ENCODE measurements at regions not wholly inside any gene's neighbourhood (a gene's known extent, or its start where the extent isn't known, plus 50 kb on each side); places are given as distances from the start of the nearest gene placed in this dataset.

- peak; percentile 17 for DNase-seq
These were observed 519.3 kb upstream of the CADM2 start for GRCh38 chr3:84439476-84439875.

- no peak for DNase-seq
These were observed 518.5 kb upstream of the CADM2 start for GRCh38 chr3:84440291-84440690.

- DNase-seq, result no peak
These were observed 516.3 kb upstream of the CADM2 start for GRCh38 chr3:84442533-84442932.

- DNase-seq, result no peak
These were observed 513.9 kb upstream of the CADM2 start for GRCh38 chr3:84444726-84445521.

GRCh38 chr3:84487296-84487695, 471.5 kb upstream of the CADM2 start:
- no peak for DNase-seq

GRCh38 chr3:84504761-84505160, 454.0 kb upstream of the CADM2 start:
- DNase-seq, result no peak

GRCh38 chr3:84510007-84510406, 448.8 kb upstream of the CADM2 start:
- DNase-seq, result no peak

GRCh38 chr3:84522893-84523292, 435.9 kb upstream of the CADM2 start:
- no peak for DNase-seq

GRCh38 chr3:84536916-84537315, 421.9 kb upstream of the CADM2 start:
- no peak for DNase-seq

- DNase-seq, result no peak
These were observed 420.2 kb upstream of the CADM2 start for GRCh38 chr3:84538597-84538996.

GRCh38 chr3:84547207-84547606, 411.6 kb upstream of the CADM2 start:
- no peak for DNase-seq

- DNase-seq, result no peak
These were observed 410.5 kb upstream of the CADM2 start for GRCh38 chr3:84547971-84548970.

GRCh38 chr3:84555629-84556028, 403.2 kb upstream of the CADM2 start:
- no peak for DNase-seq

GRCh38 chr3:84566256-84566655, 392.5 kb upstream of the CADM2 start:
- DNase-seq, result no peak

- DNase-seq, result no peak
These were observed 391.0 kb upstream of the CADM2 start for GRCh38 chr3:84567796-84568195.

GRCh38 chr3:84573962-84574361, 384.8 kb upstream of the CADM2 start:
- DNase-seq, result no peak

- no peak for DNase-seq
These were observed 372.4 kb upstream of the CADM2 start for GRCh38 chr3:84586427-84586826.

GRCh38 chr3:84600703-84601225, 358.0 kb upstream of the CADM2 start:
- DNase-seq, result no peak

GRCh38 chr3:84601303-84601702, 357.5 kb upstream of the CADM2 start:
- no peak for DNase-seq

- DNase-seq, result no peak
These were observed 337.0 kb upstream of the CADM2 start for GRCh38 chr3:84621823-84622222.

- DNase-seq, result no peak
These were observed 324.1 kb upstream of the CADM2 start for GRCh38 chr3:84634668-84635067.

- DNase-seq, result no peak
These were observed 321.5 kb upstream of the CADM2 start for GRCh38 chr3:84637272-84637671.

GRCh38 chr3:84666468-84666867, 292.3 kb upstream of the CADM2 start:
- no peak for DNase-seq

Measured in skin of body (tissue), 1 donor.